HG03108 (cell line): ENCODE measurements at regions not wholly inside any gene's neighbourhood (a gene's known extent, or its start where the extent isn't known, plus 50 kb on each side); places are given as distances from the start of the nearest gene placed in this dataset.

Experiments used
- ATAC-seq: cut with Tn5 transposase; IDR thresholded peaks from one replicate; pipeline ENCODE4 v1.9.1; 2021; ENCODE audit warnings: moderate library complexity; ENCODE audit not compliant: unreplicated experiment

DNA sequence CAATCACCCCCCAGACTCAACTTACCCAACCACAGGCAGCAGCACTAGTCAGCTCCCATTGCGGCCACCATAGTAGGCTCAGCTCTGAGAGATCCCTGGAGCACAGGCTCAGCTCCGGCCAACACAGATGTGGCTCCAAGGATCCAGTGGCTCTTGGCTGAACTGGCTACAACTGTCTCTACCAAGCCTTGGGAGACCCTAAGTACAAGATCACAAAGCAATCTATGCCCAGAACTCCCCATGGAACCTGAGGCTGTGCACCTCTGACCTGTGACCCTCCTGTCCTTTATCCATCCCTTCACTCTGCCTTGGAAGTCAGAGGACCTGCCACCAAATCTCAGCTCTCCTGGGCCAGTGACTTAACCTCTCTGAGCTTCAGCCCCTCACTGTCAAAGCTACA lies 61.8 kb upstream of the GJB5 start:
- no peak for ATAC-seq

DNA sequence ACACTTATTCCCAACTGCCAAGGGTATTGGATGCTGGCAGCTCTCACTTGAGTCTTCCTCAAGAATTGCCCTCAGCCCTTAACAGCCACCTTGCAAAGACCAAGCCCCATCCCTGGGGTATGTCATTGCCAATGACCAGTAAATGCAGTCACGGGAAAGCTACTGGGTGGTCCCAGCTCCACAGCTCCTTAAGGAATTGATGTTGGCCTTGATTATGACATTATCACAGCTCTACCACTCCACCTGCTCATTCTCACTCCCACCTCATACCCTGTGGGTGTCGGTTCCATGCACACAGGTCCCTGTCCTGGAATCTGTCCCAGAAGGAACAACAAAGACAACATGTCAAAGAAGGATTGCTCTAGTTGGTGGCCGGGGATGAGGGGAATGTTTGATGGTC lies 60.5 kb upstream of the GJB5 start:
- no peak for ATAC-seq

DNA sequence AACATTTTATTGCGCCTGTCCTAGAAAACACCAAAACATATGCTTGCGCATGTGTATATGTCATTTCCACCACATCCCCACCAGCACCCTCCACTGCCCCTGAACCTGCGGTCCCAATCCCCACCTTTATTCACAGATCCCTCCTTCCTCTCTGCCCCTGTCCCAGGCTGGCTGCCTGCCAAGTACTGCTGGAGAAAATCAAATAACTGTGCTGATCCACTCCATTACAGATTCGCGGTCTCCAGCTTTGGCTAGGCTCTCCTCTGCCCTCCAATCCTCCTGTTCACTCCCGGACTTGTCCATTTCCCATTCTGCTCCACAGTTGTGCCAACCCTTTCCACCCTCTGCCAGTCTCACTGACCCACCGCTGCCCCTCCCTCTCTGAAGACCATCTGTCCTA lies 59.3 kb upstream of the GJB5 start:
- no peak for ATAC-seq

DNA sequence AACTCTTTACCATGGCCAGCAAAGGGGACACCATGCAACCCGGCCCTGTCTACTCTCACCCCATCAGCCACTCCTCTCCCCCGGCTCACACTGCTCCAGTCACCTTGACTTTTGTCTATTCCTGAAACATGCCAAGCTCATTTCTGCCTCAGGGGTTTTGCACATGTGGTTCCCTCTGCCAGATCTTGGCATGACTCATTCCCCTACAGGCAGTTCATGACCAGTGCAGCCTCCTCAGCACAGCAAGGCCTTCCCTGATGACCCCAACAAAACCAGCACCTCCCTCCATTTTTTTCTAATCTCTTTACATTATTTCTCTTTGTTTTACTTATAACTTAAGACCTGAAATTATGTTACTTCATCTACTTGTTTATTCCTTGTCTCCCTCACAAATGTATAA lies 58.6 kb upstream of the GJB5 start:
- no peak for ATAC-seq

GRCh38 chr1:34696981-34697380 lies 57.9 kb upstream of the GJB5 start:
- ATAC-seq = no peak

DNA sequence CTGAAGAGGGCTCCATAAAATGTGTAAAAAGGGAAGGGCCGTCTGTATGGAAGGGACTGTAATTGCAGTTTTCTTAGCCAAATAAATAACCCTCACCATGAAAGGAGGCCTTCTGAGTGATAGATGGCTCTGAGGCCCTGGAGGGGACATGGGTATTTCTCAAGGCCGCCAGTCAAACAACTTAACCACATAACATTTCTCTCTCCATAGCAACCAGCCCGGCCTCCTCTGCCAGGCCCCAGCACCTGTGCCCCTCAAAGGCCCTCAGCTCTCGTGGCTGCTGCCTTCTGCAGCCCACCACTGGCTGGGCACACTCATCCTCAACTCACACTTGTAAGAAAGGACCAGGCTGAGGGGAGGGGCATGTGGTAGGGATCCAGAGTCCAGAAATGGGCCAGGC lies 57.0 kb upstream of the GJB5 start:
- no peak for ATAC-seq

- ATAC-seq = no peak
Measured at GRCh38 chr1:34701326-34702060, 53.4 kb upstream of the GJB5 start.
